ENCODE measurements at regions not wholly inside any gene's neighbourhood (a gene's known extent, or its start where the extent isn't known, plus 50 kb on each side); places are given as distances from the start of the nearest gene placed in this dataset.

DNA sequence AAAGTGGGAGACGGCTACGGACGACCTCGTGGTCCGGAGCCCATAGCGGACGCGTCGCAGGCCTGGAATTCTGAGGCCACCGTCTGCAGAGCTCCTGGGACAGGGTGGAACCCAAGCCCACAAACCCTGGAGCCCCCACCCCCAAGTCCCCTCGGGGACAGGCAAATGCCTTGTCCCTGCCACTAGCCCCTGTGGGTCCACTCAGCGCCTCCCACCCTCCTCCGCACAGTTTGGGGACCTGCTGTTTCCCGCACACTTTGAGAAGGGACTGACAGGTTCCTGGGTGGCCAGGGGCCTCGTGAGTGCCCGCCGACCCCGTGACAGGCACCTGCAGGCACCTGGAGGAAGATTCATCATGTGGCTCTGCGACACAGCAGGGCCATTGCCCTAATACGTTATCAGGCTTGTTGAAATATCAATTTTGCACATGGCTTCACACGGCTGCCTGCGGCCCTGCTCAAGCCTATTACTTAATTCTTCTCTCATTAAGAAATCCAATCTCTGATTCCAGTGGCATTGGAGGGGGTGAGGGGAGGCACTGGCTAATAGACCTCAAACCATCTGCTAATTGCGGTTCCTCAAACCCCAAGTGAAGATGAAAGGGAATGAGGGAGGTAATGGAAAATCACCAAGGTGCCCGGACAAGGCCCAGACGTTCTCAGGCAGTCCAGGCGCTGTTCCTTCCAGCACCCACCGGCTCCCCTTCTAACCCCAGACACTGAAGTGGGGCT lies 672.5 kb downstream of the BRD1 start:
- Histone ChIP-seq H3K4me3 (ENCODE audit: severe bottlenecking) (no peak overlapping the region), H3K4me1 (ENCODE audit: insufficient read depth, poor library complexity, severe bottlenecking) (no peaks in the 10 kb centered on the region), H3K27me3 (ENCODE audit: insufficient read depth, poor library complexity, severe bottlenecking) (no peaks in the 10 kb centered on the region), H3K27ac (ENCODE audit: poor library complexity, severe bottlenecking) (no peak overlapping the region), H3K9me3 (ENCODE audit: severe bottlenecking) (no peaks in the 10 kb centered on the region), H3K36me3 (ENCODE audit: low read depth) (no peaks in the 10 kb centered on the region)
- TF ChIP-seq, protein P1, sequence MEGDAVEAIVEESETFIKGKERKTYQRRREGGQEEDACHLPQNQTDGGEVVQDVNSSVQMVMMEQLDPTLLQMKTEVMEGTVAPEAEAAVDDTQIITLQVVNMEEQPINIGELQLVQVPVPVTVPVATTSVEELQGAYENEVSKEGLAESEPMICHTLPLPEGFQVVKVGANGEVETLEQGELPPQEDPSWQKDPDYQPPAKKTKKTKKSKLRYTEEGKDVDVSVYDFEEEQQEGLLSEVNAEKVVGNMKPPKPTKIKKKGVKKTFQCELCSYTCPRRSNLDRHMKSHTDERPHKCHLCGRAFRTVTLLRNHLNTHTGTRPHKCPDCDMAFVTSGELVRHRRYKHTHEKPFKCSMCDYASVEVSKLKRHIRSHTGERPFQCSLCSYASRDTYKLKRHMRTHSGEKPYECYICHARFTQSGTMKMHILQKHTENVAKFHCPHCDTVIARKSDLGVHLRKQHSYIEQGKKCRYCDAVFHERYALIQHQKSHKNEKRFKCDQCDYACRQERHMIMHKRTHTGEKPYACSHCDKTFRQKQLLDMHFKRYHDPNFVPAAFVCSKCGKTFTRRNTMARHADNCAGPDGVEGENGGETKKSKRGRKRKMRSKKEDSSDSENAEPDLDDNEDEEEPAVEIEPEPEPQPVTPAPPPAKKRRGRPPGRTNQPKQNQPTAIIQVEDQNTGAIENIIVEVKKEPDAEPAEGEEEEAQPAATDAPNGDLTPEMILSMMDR (IDR thresholded peaks at IDR 0.05; ENCODE audit: poor library complexity, severe bottlenecking), result no peak
- DNase-seq (ENCODE audit: low spot score) (peak; percentile 26), ATAC-seq (ENCODE audit: low read depth) (no peak)

DNA sequence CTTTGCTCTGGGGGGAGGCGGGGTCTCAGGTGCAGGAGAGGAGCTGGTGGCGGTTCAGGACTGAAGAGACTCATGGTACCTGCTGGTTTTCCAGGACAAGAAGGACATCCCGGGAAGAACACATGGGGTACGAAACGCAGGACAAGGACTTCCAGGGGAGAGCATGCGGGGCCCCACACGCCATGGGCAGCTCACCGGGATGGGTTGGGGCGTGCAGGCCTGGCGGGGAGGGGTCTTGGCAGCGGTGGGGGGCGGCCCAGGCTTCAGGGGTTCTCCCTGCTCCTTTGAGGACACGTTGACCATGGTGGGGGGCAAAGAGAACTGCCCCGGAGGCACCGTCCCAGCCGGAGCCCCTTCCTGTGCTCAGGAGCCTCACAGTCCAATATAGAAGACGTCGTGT lies 673.2 kb downstream of the BRD1 start:
- Histone ChIP-seq H3K36me3 (ENCODE audit: low read depth) (no peaks in the 10 kb centered on the region), H3K27ac (ENCODE audit: poor library complexity, severe bottlenecking) (no peak overlapping the region), H3K4me1 (ENCODE audit: insufficient read depth, poor library complexity, severe bottlenecking) (no peaks in the 10 kb centered on the region), H3K9me3 (ENCODE audit: severe bottlenecking) (no peaks in the 10 kb centered on the region), H3K27me3 (ENCODE audit: insufficient read depth, poor library complexity, severe bottlenecking) (no peaks in the 10 kb centered on the region), H3K4me3 (ENCODE audit: severe bottlenecking) (no peak overlapping the region)
- DNase-seq (ENCODE audit: low spot score), result peak; percentile 50
- TF ChIP-seq, protein P1 (IDR thresholded peaks at IDR 0.05; ENCODE audit: poor library complexity, severe bottlenecking), result no peak
- no peak for ATAC-seq (ENCODE audit: low read depth)

DNA sequence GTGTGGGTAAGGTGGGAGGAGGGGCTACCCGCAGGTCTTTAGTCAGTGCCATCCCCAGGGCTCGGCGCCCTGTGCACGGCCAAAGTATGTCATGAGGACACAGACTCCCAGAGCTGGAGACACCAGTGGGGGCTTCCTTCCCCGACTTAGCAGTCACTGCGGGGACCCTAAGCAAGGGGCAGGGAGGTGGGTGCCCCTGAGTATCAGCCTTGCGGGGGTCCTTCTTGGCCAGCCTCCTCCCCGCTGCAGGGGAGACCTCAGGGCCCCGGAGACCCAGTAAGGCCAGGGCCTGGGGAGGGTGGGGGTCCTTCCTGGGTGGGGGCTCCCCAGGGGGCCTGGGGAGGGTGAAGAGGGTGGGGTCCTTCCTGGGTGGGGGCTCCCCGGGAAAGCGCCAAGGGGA lies 673.8 kb downstream of the BRD1 start:
- no peaks in the 10 kb centered on the region for H3K9me3 ChIP-seq (ENCODE audit: severe bottlenecking)
- H3K27me3 ChIP-seq (ENCODE audit: insufficient read depth, poor library complexity, severe bottlenecking), result no peaks in the 10 kb centered on the region
- DNase-seq (ENCODE audit: low spot score) (peak; percentile 24), ATAC-seq (ENCODE audit: low read depth) (no peak)
- TF ChIP-seq, protein P1 (IDR thresholded peaks at IDR 0.05; ENCODE audit: poor library complexity, severe bottlenecking), result no peak
- H3K27ac ChIP-seq (ENCODE audit: poor library complexity, severe bottlenecking), result no peak overlapping the region
- no peaks in the 10 kb centered on the region for H3K36me3 ChIP-seq (ENCODE audit: low read depth)
- no peak overlapping the region for H3K4me3 ChIP-seq (ENCODE audit: severe bottlenecking)
- no peaks in the 10 kb centered on the region for H3K4me1 ChIP-seq (ENCODE audit: insufficient read depth, poor library complexity, severe bottlenecking)

DNA sequence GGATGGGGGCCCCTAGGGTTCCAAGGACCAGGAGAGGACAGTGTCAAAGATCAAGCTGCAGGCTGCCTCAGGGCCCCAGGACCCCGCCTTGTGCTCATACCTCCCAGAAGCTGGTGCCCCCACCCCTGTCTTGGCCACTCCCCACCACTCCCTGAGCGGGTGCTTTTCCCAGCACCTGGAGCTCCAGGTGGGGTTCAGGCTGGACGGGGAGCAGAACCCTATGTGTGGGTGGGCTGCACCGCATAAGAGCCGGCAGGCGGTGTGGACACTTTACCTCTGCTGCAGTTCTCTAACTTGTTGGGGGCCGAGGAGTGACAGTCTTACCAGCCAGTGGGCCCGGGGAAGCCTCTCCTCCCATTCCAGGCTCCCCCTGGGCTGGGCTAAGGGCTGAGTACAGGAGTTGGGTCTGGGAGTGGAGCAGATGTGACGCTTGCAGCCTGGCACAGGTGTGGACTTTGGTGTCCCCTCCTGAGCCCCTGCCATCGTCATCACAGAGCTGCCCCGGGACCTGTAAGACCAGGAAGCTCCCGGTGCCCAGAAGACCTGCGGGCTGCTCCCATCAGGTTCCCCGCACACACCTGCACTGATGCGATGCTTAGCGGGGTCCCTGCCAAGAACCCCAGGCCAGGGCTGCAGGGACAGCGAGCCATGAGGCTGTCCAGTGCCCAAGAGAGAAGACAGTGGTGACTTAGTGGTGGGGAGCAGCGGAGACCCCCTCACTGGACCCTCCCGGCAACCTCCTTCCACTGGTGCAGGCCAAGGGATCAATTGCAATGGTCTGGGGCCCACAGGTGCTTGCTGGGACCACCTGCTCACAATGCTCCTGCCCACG lies 674.5 kb downstream of the BRD1 start:
- Histone ChIP-seq H3K27ac (ENCODE audit: poor library complexity, severe bottlenecking) (no peak overlapping the region), H3K4me3 (ENCODE audit: severe bottlenecking) (no peak overlapping the region), H3K9me3 (ENCODE audit: severe bottlenecking) (no peaks in the 10 kb centered on the region), H3K27me3 (ENCODE audit: insufficient read depth, poor library complexity, severe bottlenecking) (no peaks in the 10 kb centered on the region), H3K36me3 (ENCODE audit: low read depth) (no peaks in the 10 kb centered on the region), H3K4me1 (ENCODE audit: insufficient read depth, poor library complexity, severe bottlenecking) (no peaks in the 10 kb centered on the region)
- no peak for ATAC-seq (ENCODE audit: low read depth)
- TF ChIP-seq, protein P1 (IDR thresholded peaks at IDR 0.05; ENCODE audit: poor library complexity, severe bottlenecking), result no peak
- DNase-seq (ENCODE audit: low spot score), result peak; percentile 26
